Glutamatergic neuron (in vitro differentiated cells): ENCODE measurements at regions not wholly inside any gene's neighbourhood (a gene's known extent, or its start where the extent isn't known, plus 50 kb on each side); places are given as distances from the start of the nearest gene placed in this dataset.

Experiments
- DNase-seq: peaks from one replicate; pipeline ENCODE4 v3.0.0; 2022
- H3K27ac Mint-ChIP-seq: one replicate; pipeline ENCODE4 v1.8.0; 2020; ENCODE audit warnings: mild to moderate bottlenecking, mixed read lengths, inconsistent platforms; ENCODE audit not compliant: unreplicated experiment
- H3K27me3 Mint-ChIP-seq: one replicate; pipeline ENCODE4 v1.8.0; 2020; ENCODE audit warnings: mild to moderate bottlenecking, moderate library complexity, mixed read lengths, inconsistent platforms; ENCODE audit not compliant: unreplicated experiment
- H3K36me3 Mint-ChIP-seq: one replicate; pipeline ENCODE4 v1.8.0; 2020; ENCODE audit warnings: mild to moderate bottlenecking, mixed read lengths, inconsistent platforms; ENCODE audit not compliant: unreplicated experiment
- H3K4me1 Mint-ChIP-seq: one replicate; pipeline ENCODE4 v1.8.0; 2020; ENCODE audit warnings: mild to moderate bottlenecking, low read depth, mixed read lengths, inconsistent platforms; ENCODE audit not compliant: unreplicated experiment
- H3K4me3 Mint-ChIP-seq: one replicate; pipeline ENCODE4 v1.8.0; 2020; ENCODE audit warnings: mild to moderate bottlenecking, mixed read lengths, inconsistent platforms; ENCODE audit not compliant: unreplicated experiment
- H3K9me3 Mint-ChIP-seq: one replicate; pipeline ENCODE4 v1.8.0; 2020; ENCODE audit warnings: mild to moderate bottlenecking, moderate library complexity, mixed read lengths, inconsistent platforms; ENCODE audit not compliant: unreplicated experiment
- CTCF ChIP-seq: fragments of 200-600 bp; sonication (generic); IDR thresholded peaks from one replicate; pipeline ENCODE4 v1.5.0; 2021; ENCODE audit not compliant: partially characterized antibody, unreplicated experiment

GRCh38 chr13:97121894-97122293, 100.2 kb upstream of the MBNL2 start:
- Mint-ChIP-seq H3K27ac (no peak overlapping the region), H3K36me3 (no peaks in the 10 kb centered on the region), H3K9me3 (no peaks in the 10 kb centered on the region), H3K27me3 (no peaks in the 10 kb centered on the region), H3K4me3 (no peak overlapping the region), H3K4me1 (peaks cover 20% of the 10 kb centered on the region)
- no peak for DNase-seq
- no peak for TF ChIP-seq CTCF

- no peak overlapping the region for H3K27ac Mint-ChIP-seq
- H3K4me3 Mint-ChIP-seq, result no peak overlapping the region
- peaks cover 20% of the 10 kb centered on the region for H3K4me1 Mint-ChIP-seq
- no peak for TF ChIP-seq CTCF
- no peaks in the 10 kb centered on the region for H3K36me3 Mint-ChIP-seq
- no peaks in the 10 kb centered on the region for H3K9me3 Mint-ChIP-seq
- H3K27me3 Mint-ChIP-seq, result no peaks in the 10 kb centered on the region
- no peak for DNase-seq
Observed at GRCh38 chr13:97122381-97122996, 99.6 kb upstream of the MBNL2 start.

- no peaks in the 10 kb centered on the region for H3K27me3 Mint-ChIP-seq
- H3K9me3 Mint-ChIP-seq, result no peaks in the 10 kb centered on the region
- no peak for DNase-seq
- no peaks in the 10 kb centered on the region for H3K36me3 Mint-ChIP-seq
- H3K4me3 Mint-ChIP-seq, result no peak overlapping the region
- no peak for TF ChIP-seq CTCF
- no peak overlapping the region for H3K27ac Mint-ChIP-seq
- H3K4me1 Mint-ChIP-seq, result peaks cover 20% of the 10 kb centered on the region
Observed at GRCh38 chr13:97124206-97124605, 97.9 kb upstream of the MBNL2 start.

GRCh38 chr13:97124915-97125809, 97.0 kb upstream of the MBNL2 start:
- peak overlapping the region; percentile 65 for H3K27ac Mint-ChIP-seq
- no peaks in the 10 kb centered on the region for H3K9me3 Mint-ChIP-seq
- peak overlapping the region; percentile 31 for H3K4me3 Mint-ChIP-seq
- H3K36me3 Mint-ChIP-seq, result no peaks in the 10 kb centered on the region
- peak; percentile 58 for DNase-seq
- peaks cover 20% of the 10 kb centered on the region for H3K4me1 Mint-ChIP-seq
- no peak for TF ChIP-seq CTCF
- no peaks in the 10 kb centered on the region for H3K27me3 Mint-ChIP-seq
